Activated CD4-positive, alpha-beta T cell treated with anti-CD3 and anti-CD28 coated beads for 36 hours (primary cell): ENCODE measurements at regions not wholly inside any gene's neighbourhood (a gene's known extent, or its start where the extent isn't known, plus 50 kb on each side); places are given as distances from the start of the nearest gene placed in this dataset.
"Not testable (repeated sequence)": the region's sequence is repeated elsewhere in the genome, so short reads cannot be mapped to it uniquely, and the experiment has no call there.

ENCODE experiments used
- ATAC-seq: fragments of 200-7000 bp; cut with Tn5 transposase; one replicate; pipeline ENCODE4 v1.10.0; 2021; ENCODE audit warnings: mild to moderate bottlenecking, moderate library complexity
- CTCF ChIA-PET: fragments of 350-600 bp; sonication (Branson Sonifier 250); formaldehyde crosslinking; loops from one replicate; lab custom pipeline; 2021; ENCODE audit warnings: antibody characterized with exemption; lab: Charles Lee
- POLR2A ChIA-PET: fragments of 350-600 bp; sonication (Branson Sonifier 250); formaldehyde crosslinking; loops from one replicate; lab custom pipeline; 2021; ENCODE audit warnings: antibody characterized with exemption, inconsistent platforms; lab: Charles Lee
- DNase-seq: peaks from one replicate; pipeline ENCODE4 v3.0.0-alpha.2; 2020
- H3K27ac Mint-ChIP-seq: one replicate; pipeline ENCODE4 v1.8.0; 2021; ENCODE audit warnings: mixed read lengths
- H3K27me3 Mint-ChIP-seq: one replicate; pipeline ENCODE4 v1.8.0; 2021; ENCODE audit warnings: mixed read lengths
- H3K36me3 Mint-ChIP-seq: one replicate; pipeline ENCODE4 v1.8.0; 2021; ENCODE audit warnings: low read depth, mixed read lengths
- H3K4me1 Mint-ChIP-seq: one replicate; pipeline ENCODE4 v1.8.0; 2021; ENCODE audit warnings: mixed read lengths
- H3K4me3 Mint-ChIP-seq: one replicate; pipeline ENCODE4 v1.8.0; 2021; ENCODE audit warnings: mild to moderate bottlenecking, moderate library complexity, mixed read lengths
- H3K9me3 Mint-ChIP-seq: one replicate; pipeline ENCODE4 v1.8.0; 2021; ENCODE audit warnings: low read depth, mixed read lengths
- intact Hi-C, 2 experiments: fragments of 100-400 bp; cut with DNase I in 1 of 2; cut with micrococcal nuclease in 1 of 2; formaldehyde crosslinking; loops; one replicate each; pipeline versions ENCODE4 v1.14.2 to v1.15.1; 2022 to 2024; cut with DNase I, micrococcal nuclease

- Mint-ChIP-seq H3K36me3 (no peaks in the 10 kb centered on the region), H3K9me3 (peaks cover 6% of the 10 kb centered on the region), H3K27ac (no peak overlapping the region), H3K4me3 (no peak overlapping the region), H3K27me3 (peaks cover 8% of the 10 kb centered on the region), H3K4me1 (no peaks in the 10 kb centered on the region)
- ATAC-seq (no peak), DNase-seq (no peak)
- intact Hi-C loops, result no loop called here
- ChIA-PET POLR2A (no interaction called here), CTCF (no interaction called here)
Observed at GRCh38 chr19:30824809-30825208, 452.6 kb downstream of the ZNF536 start.

- CTCF ChIA-PET, result no interaction called here
- H3K27me3 Mint-ChIP-seq, result peaks cover 17% of the 10 kb centered on the region
Observed at GRCh38 chr19:30817965-30818567, 445.9 kb downstream of the ZNF536 start.

GRCh38 chr19:30817197-30817596 is 445.0 kb downstream of the ZNF536 start:
- intact Hi-C loops, result no loop called here
- DNase-seq (no peak), ATAC-seq (no peak)
- CTCF ChIA-PET, result no interaction called here
- no peaks in the 10 kb centered on the region for H3K4me1 Mint-ChIP-seq
- H3K4me3 Mint-ChIP-seq, result no peak overlapping the region
- H3K27ac Mint-ChIP-seq, result no peak overlapping the region
- H3K27me3 Mint-ChIP-seq, result peaks cover 17% of the 10 kb centered on the region
- no peaks in the 10 kb centered on the region for H3K36me3 Mint-ChIP-seq
- H3K9me3 Mint-ChIP-seq, result peaks cover 3% of the 10 kb centered on the region
- POLR2A ChIA-PET, result no interaction called here

More at GRCh38 chr19:30817965-30818567, 445.9 kb downstream of the ZNF536 start:
- no peaks in the 10 kb centered on the region for H3K36me3 Mint-ChIP-seq
- peaks cover 3% of the 10 kb centered on the region for H3K9me3 Mint-ChIP-seq
- intact Hi-C loops, result no loop called here
- DNase-seq, result no peak
- ATAC-seq, result no peak
- POLR2A ChIA-PET, result no interaction called here
- H3K4me1 Mint-ChIP-seq, result no peaks in the 10 kb centered on the region
- no peak overlapping the region for H3K27ac Mint-ChIP-seq
- H3K4me3 Mint-ChIP-seq, result no peak overlapping the region

- no peaks in the 10 kb centered on the region for H3K36me3 Mint-ChIP-seq
- peaks cover 3% of the 10 kb centered on the region for H3K9me3 Mint-ChIP-seq
- ChIA-PET CTCF (no interaction called here), POLR2A (no interaction called here)
- H3K4me1 Mint-ChIP-seq, result no peaks in the 10 kb centered on the region
- no peak overlapping the region for H3K4me3 Mint-ChIP-seq
- no peak overlapping the region for H3K27ac Mint-ChIP-seq
- H3K27me3 Mint-ChIP-seq, result peaks cover 17% of the 10 kb centered on the region
- intact Hi-C loops, result no loop called here
- ATAC-seq (no peak), DNase-seq (no peak)
Observed at GRCh38 chr19:30815889-30816580, 443.9 kb downstream of the ZNF536 start.

GRCh38 chr19:30812099-30812678 is 440.0 kb downstream of the ZNF536 start:
- no peaks in the 10 kb centered on the region for H3K4me1 Mint-ChIP-seq
- intact Hi-C loops, result no loop called here
- POLR2A ChIA-PET, result interaction anchor here (0.6 kb wide), 1 partner anchor 31 kb away, joined by 5 read pairs; no protein-coding TSS in a partner anchor

GRCh38 chr19:30811397-30812098 is 439.4 kb downstream of the ZNF536 start:
- H3K36me3 Mint-ChIP-seq, result no peaks in the 10 kb centered on the region
- ATAC-seq, result no peak
- no peak for DNase-seq
- H3K4me3 Mint-ChIP-seq, result no peak overlapping the region
- ChIA-PET CTCF (interaction anchor here (0.9 to 1.7 kb wide), 2 partner anchors 12 kb away, joined by 3 to 4 read pairs; no protein-coding TSS in a partner anchor), POLR2A (no interaction called here)
- intact Hi-C loops, result no loop called here
- no peaks in the 10 kb centered on the region for H3K4me1 Mint-ChIP-seq
- peaks cover 7% of the 10 kb centered on the region for H3K27me3 Mint-ChIP-seq
- H3K27ac Mint-ChIP-seq, result no peak overlapping the region
- H3K9me3 Mint-ChIP-seq, result peaks cover 3% of the 10 kb centered on the region

More at GRCh38 chr19:30812099-30812678, 440.0 kb downstream of the ZNF536 start:
- Mint-ChIP-seq H3K27me3 (peaks cover 7% of the 10 kb centered on the region), H3K27ac (no peak overlapping the region), H3K4me3 (no peak overlapping the region), H3K9me3 (peaks cover 3% of the 10 kb centered on the region), H3K36me3 (no peaks in the 10 kb centered on the region)
- ATAC-seq (no peak), DNase-seq (no peak)
- CTCF ChIA-PET, result interaction anchor here (1.7 kb wide), 1 partner anchor 12 kb away, joined by 4 read pairs; no protein-coding TSS in a partner anchor

GRCh38 chr19:30810726-30811125 is 438.5 kb downstream of the ZNF536 start:
- Mint-ChIP-seq H3K27me3 (peaks cover 7% of the 10 kb centered on the region), H3K4me1 (no peaks in the 10 kb centered on the region), H3K4me3 (no peak overlapping the region), H3K36me3 (no peaks in the 10 kb centered on the region), H3K27ac (no peak overlapping the region), H3K9me3 (peaks cover 3% of the 10 kb centered on the region)
- intact Hi-C loops, result no loop called here
- DNase-seq (no peak), ATAC-seq (no peak)
- CTCF ChIA-PET, result interaction anchor here (0.6 to 1.3 kb wide), 3 partner anchors 11 to 524 kb away, joined by 3 read pairs; no protein-coding TSS in a partner anchor
- POLR2A ChIA-PET, result no interaction called here

GRCh38 chr19:30807278-30807677 is 435.1 kb downstream of the ZNF536 start:
- H3K36me3 Mint-ChIP-seq, result no peaks in the 10 kb centered on the region
- ATAC-seq (no peak), DNase-seq (no peak)
- intact Hi-C loops, result no loop called here
- H3K9me3 Mint-ChIP-seq, result no peaks in the 10 kb centered on the region
- no peak overlapping the region for H3K27ac Mint-ChIP-seq
- H3K27me3 Mint-ChIP-seq, result peaks cover 6% of the 10 kb centered on the region
- no peak overlapping the region for H3K4me3 Mint-ChIP-seq
- H3K4me1 Mint-ChIP-seq, result no peaks in the 10 kb centered on the region
- ChIA-PET POLR2A (no interaction called here), CTCF (no interaction called here)

GRCh38 chr19:30806311-30806710 is 434.1 kb downstream of the ZNF536 start:
- no peaks in the 10 kb centered on the region for H3K36me3 Mint-ChIP-seq
- H3K27ac Mint-ChIP-seq, result no peak overlapping the region
- peaks cover 6% of the 10 kb centered on the region for H3K27me3 Mint-ChIP-seq
- H3K4me3 Mint-ChIP-seq, result no peak overlapping the region
- no peaks in the 10 kb centered on the region for H3K9me3 Mint-ChIP-seq
- ChIA-PET CTCF (interaction anchor here (1.1 kb wide), 1 partner anchor 11 kb away, joined by 3 read pairs; no protein-coding TSS in a partner anchor), POLR2A (no interaction called here)
- ATAC-seq (no peak), DNase-seq (no peak)
- H3K4me1 Mint-ChIP-seq, result no peaks in the 10 kb centered on the region
- intact Hi-C loops, result no loop called here

GRCh38 chr19:30804751-30805150 is 432.6 kb downstream of the ZNF536 start:
- intact Hi-C loops, result loop anchor here in 1 of 2 experiments (5.0 kb wide), 1 partner anchor 553 kb away; no protein-coding TSS in a partner anchor
- no peaks in the 10 kb centered on the region for H3K4me1 Mint-ChIP-seq
- no peaks in the 10 kb centered on the region for H3K9me3 Mint-ChIP-seq
- H3K36me3 Mint-ChIP-seq, result no peaks in the 10 kb centered on the region
- no peak overlapping the region for H3K27ac Mint-ChIP-seq
- ChIA-PET POLR2A (no interaction called here), CTCF (no interaction called here)
- DNase-seq (no peak), ATAC-seq (no peak)
- H3K27me3 Mint-ChIP-seq, result peaks cover 11% of the 10 kb centered on the region
- H3K4me3 Mint-ChIP-seq, result no peak overlapping the region

- POLR2A ChIA-PET, H3K4me1 Mint-ChIP-seq, H3K9me3 Mint-ChIP-seq, CTCF ChIA-PET, DNase-seq, H3K4me3 Mint-ChIP-seq, H3K36me3 Mint-ChIP-seq, H3K27ac Mint-ChIP-seq, ATAC-seq: not testable (repeated sequence)
- peaks cover 14% of the 10 kb centered on the region for H3K27me3 Mint-ChIP-seq
- intact Hi-C loops, result loop anchor here in 1 of 2 experiments (5.0 kb wide), 1 partner anchor 553 kb away; no protein-coding TSS in a partner anchor
Observed at GRCh38 chr19:30804333-30804732, 432.1 kb downstream of the ZNF536 start.
